ENCODE measurements at regions not wholly inside any gene's neighbourhood (a gene's known extent, or its start where the extent isn't known, plus 50 kb on each side); places are given as distances from the start of the nearest gene placed in this dataset.
A peak's percentile ranks its signal among the peaks of the same experiment; 100 is the strongest.

- TF ChIP-seq HINFP (CRISPR knock-in tag; IDR thresholded peaks at IDR 0.05; ENCODE audit: low read depth) = no peak
- TF ChIP-seq ZNF761 (CRISPR knock-in tag; conservative IDR thresholded peaks at IDR 0.05) = no peak
- TF ChIP-seq USF2 (IDR thresholded peaks at IDR 0.05; ENCODE audit: low read depth, low read length) = no peak
- no peak for TF ChIP-seq USF2 (CRISPR knock-in tag; IDR thresholded peaks at IDR 0.05; ENCODE audit: borderline replicate concordance)
- no peak for TF ChIP-seq ARNT2 (CRISPR knock-in tag; IDR thresholded peaks at IDR 0.05; ENCODE audit: low read depth)
- TF ChIP-seq THAP7 (CRISPR knock-in tag; IDR thresholded peaks at IDR 0.05) = no peak
- TF ChIP-seq NCOA5 (CRISPR knock-in tag; IDR thresholded peaks at IDR 0.05) = no peak
- TF ChIP-seq FOXJ3 (CRISPR knock-in tag; IDR thresholded peaks at IDR 0.05; ENCODE audit: borderline replicate concordance) = peak; percentile 95
- TF ChIP-seq HES4 (CRISPR knock-in tag; IDR thresholded peaks at IDR 0.05; ENCODE audit: borderline replicate concordance) = no peak
- TF ChIP-seq MLLT10 (CRISPR knock-in tag; IDR thresholded peaks at IDR 0.05) = no peak
- TF ChIP-seq ARID4A (CRISPR knock-in tag; IDR thresholded peaks at IDR 0.05; ENCODE audit: borderline replicate concordance) = peak; percentile 25; the same call in 1 of the 2 replicates
- TF ChIP-seq STAT6 (CRISPR knock-in tag; IDR thresholded peaks at IDR 0.05; ENCODE audit: borderline replicate concordance) = no peak
- TF ChIP-seq ZNF766 (CRISPR knock-in tag; IDR thresholded peaks at IDR 0.05; ENCODE audit: borderline replicate concordance) = no peak
- peak; percentile 95 for TF ChIP-seq NCOA2 (CRISPR knock-in tag; IDR thresholded peaks at IDR 0.05)
- no peak for TF ChIP-seq ZNF570 (CRISPR knock-in tag; IDR thresholded peaks at IDR 0.05; ENCODE audit: borderline replicate concordance)
These were observed 151.7 kb upstream of the ITGA4 start (continued) for GRCh38 chr2:181305301-181306123.

Measured in HepG2 (cell line).